D721Med (cell line): ENCODE measurements at regions not wholly inside any gene's neighbourhood (a gene's known extent, or its start where the extent isn't known, plus 50 kb on each side); places are given as distances from the start of the nearest gene placed in this dataset.

Source experiments
- DNase-seq: peaks from one replicate; pipeline ENCODE4 v3.0.0; 2011; ENCODE audit warnings: low spot score; ENCODE audit not compliant: insufficient read length
- FAIRE-seq: peaks from 2 replicates; lab custom pipeline; 2011; peaks lifted over from hg19 to GRCh38; lab: Jason Lieb, UNC
- CTCF ChIP-seq: IDR thresholded peaks from 2 replicates; pipeline ENCODE4 v1.5.1; 2012; ENCODE audit warnings: mild to moderate bottlenecking, control low read depth; ENCODE audit not compliant: insufficient read depth; ENCODE audit errors: missing control alignments

GRCh38 chr2:52931660-52932059 is 835.9 kb upstream of the CHAC2 start:
- no peak for TF ChIP-seq CTCF
- DNase-seq (no peak), FAIRE-seq (no peak)

GRCh38 chr2:52929412-52929811 is 838.2 kb upstream of the CHAC2 start:
- FAIRE-seq (no peak), DNase-seq (no peak)
- TF ChIP-seq CTCF = no peak

- no peak for TF ChIP-seq CTCF
- FAIRE-seq (no peak), DNase-seq (no peak)
Measured at GRCh38 chr2:52919673-52920072, 847.9 kb upstream of the CHAC2 start.

GRCh38 chr2:52918551-52918950 is 849.1 kb upstream of the CHAC2 start:
- no peak for FAIRE-seq
- no peak for DNase-seq
- no peak for TF ChIP-seq CTCF

GRCh38 chr2:52916981-52917380 is 850.6 kb upstream of the CHAC2 start:
- no peak for TF ChIP-seq CTCF
- DNase-seq (no peak), FAIRE-seq (no peak)

GRCh38 chr2:52904355-52904891 is 863.2 kb upstream of the CHAC2 start:
- no peak for FAIRE-seq
- no peak for TF ChIP-seq CTCF
- no peak for DNase-seq

- FAIRE-seq (no peak), DNase-seq (no peak)
- TF ChIP-seq CTCF = no peak
Measured at GRCh38 chr2:52897511-52898044, 870.0 kb upstream of the CHAC2 start.
